Lower lobe of right lung (tissue), 2 donors: ENCODE measurements at regions not wholly inside any gene's neighbourhood (a gene's known extent, or its start where the extent isn't known, plus 50 kb on each side); places are given as distances from the start of the nearest gene placed in this dataset.

ENCODE experiments used
- ATAC-seq, 2 donors: fragments of 200-7000 bp; cut with Tn5 transposase; one replicate each; pipeline ENCODE4 v1.9.1; 2020 to 2022; ENCODE audit warnings: mild to moderate bottlenecking in 2 of 2, moderate library complexity in 2 of 2
- DNase-seq: peaks from one replicate; pipeline ENCODE4 v3.0.0-alpha.2; 2020
- H3K27ac ChIP-seq: fragments of 200-600 bp; one replicate; pipeline ENCODE4 v1.8.0; 2022
- H3K27me3 ChIP-seq: fragments of 200-600 bp; one replicate; pipeline ENCODE4 v1.8.0; 2022; ENCODE audit warnings: low read depth
- H3K36me3 ChIP-seq: fragments of 200-600 bp; one replicate; pipeline ENCODE4 v1.8.0; 2022; ENCODE audit warnings: mild to moderate bottlenecking
- H3K4me1 ChIP-seq: fragments of 200-600 bp; one replicate; pipeline ENCODE4 v1.8.0; 2022
- H3K4me3 ChIP-seq: fragments of 200-600 bp; one replicate; pipeline ENCODE4 v1.8.0; 2022; ENCODE audit warnings: mild to moderate bottlenecking
- H3K9me3 ChIP-seq: fragments of 200-600 bp; one replicate; pipeline ENCODE4 v1.8.0; 2022
- intact Hi-C: fragments of 100-400 bp; cut with DNase I; formaldehyde crosslinking; loops from one replicate; pipeline ENCODE4 v1.11.0; 2022
- TF ChIP-seq, protein P1 (sequence below): fragments of 200-600 bp; IDR thresholded peaks from one replicate; pipeline ENCODE4 v1.8.0; 2022; ENCODE audit warnings: antibody characterized with exemption, mild to moderate bottlenecking
- donor health status: DM: no; HTN: yes; CAD: no; lungs with severe emphysema.

DNA sequence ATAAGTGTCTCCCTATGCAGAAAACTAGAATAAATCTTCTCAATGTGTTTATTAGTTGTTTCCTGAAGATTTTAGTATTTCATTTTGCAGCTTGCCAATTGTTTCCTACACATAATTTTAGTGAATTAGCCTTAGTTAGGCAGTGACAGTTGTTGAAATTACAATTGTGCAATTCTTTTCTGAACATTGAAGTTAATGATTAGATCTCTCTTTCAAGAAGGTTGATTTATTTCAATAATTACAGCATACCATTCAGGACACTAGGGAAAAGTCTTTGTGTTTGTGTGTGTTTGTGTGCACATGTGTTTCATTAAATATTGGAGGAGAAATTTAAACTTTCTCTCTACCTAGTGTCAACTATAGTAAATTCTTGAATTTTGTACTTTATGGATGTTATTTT lies 199.6 kb upstream of the MPDZ start:
- no peaks in the 10 kb centered on the region for H3K4me1 ChIP-seq
- no peak for ATAC-seq
- H3K27me3 ChIP-seq: no peaks in the 10 kb centered on the region
- H3K9me3 ChIP-seq: peaks cover 6% of the 10 kb centered on the region
- intact Hi-C loops: no loop called here
- TF ChIP-seq, protein P1, sequence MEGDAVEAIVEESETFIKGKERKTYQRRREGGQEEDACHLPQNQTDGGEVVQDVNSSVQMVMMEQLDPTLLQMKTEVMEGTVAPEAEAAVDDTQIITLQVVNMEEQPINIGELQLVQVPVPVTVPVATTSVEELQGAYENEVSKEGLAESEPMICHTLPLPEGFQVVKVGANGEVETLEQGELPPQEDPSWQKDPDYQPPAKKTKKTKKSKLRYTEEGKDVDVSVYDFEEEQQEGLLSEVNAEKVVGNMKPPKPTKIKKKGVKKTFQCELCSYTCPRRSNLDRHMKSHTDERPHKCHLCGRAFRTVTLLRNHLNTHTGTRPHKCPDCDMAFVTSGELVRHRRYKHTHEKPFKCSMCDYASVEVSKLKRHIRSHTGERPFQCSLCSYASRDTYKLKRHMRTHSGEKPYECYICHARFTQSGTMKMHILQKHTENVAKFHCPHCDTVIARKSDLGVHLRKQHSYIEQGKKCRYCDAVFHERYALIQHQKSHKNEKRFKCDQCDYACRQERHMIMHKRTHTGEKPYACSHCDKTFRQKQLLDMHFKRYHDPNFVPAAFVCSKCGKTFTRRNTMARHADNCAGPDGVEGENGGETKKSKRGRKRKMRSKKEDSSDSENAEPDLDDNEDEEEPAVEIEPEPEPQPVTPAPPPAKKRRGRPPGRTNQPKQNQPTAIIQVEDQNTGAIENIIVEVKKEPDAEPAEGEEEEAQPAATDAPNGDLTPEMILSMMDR: no peak
- H3K27ac ChIP-seq: no peak overlapping the region
- H3K4me3 ChIP-seq: no peak overlapping the region
- no peaks in the 10 kb centered on the region for H3K36me3 ChIP-seq
- DNase-seq: no peak

- Histone ChIP-seq H3K9me3 (peaks cover 6% of the 10 kb centered on the region), H3K36me3 (no peaks in the 10 kb centered on the region), H3K4me3 (no peak overlapping the region), H3K4me1 (no peaks in the 10 kb centered on the region), H3K27ac (no peak overlapping the region), H3K27me3 (no peaks in the 10 kb centered on the region)
- DNase-seq (no peak), ATAC-seq (no peak)
- TF ChIP-seq, protein P1: no peak
- intact Hi-C loops: no loop called here
These were observed 199.1 kb upstream of the MPDZ start for GRCh38 chr9:13478639-13479038.

DNA sequence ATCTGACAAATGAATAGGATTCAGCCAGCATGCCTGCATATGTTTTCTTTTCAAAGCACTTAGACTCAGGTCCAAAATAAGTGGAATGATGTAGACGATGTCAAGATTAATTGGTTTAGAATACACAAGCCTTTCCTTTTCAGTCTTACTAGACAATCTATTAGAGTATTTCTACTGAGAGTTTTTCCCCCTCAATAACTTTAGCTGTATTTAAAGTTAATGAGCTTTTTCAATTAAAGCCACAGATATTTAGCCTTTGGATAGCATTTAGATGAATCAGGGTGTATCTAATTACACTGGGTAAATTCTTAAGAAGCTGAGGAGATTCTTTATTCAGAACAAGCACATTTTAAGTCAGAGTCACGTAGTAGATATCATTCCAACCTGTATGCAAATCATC lies 198.7 kb upstream of the MPDZ start:
- Histone ChIP-seq H3K27ac (no peak overlapping the region), H3K36me3 (no peaks in the 10 kb centered on the region), H3K4me3 (no peak overlapping the region), H3K4me1 (no peaks in the 10 kb centered on the region), H3K9me3 (peaks cover 6% of the 10 kb centered on the region), H3K27me3 (no peaks in the 10 kb centered on the region)
- ATAC-seq (no peak), DNase-seq (no peak)
- TF ChIP-seq, protein P1: no peak
- intact Hi-C loops: no loop called here

DNA sequence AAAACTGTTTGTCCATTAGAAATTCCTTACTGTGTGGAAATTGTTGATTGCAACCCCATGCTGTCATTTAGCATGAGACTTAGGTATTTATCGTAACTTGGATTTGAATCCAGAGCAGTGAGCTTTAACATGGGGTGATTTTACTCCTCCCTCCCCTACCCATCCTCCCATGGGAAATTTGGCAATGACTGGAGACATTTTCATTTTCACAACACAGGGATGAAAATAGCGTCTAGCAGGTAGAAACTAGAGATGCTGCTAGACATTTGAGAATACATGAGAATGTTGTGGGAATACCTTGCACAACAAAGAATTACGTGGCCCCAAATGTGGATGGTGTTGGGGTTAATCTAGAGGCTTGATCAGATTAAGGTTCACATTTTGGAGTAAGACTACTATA lies 191.3 kb upstream of the MPDZ start:
- intact Hi-C loops: no loop called here
- Histone ChIP-seq H3K4me3 (no peak overlapping the region), H3K27ac (no peak overlapping the region)

DNA sequence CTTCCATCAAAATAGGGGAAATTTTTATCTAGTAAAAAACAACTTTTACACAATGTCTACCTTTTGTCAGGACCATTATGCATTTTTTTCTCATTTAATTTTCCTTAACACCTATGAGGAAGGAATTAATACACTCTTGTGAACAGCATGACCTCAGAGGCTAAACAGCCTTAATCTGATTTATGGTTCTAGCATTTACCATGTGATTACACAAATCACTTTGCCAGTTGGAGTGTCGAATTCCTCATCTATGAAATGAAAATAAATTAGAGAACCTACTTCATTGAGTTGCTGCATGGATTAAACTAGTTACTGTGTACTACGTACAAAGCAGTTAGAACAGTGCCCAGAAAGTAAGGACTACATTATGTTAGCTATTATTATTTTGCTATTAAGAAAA lies 187.7 kb upstream of the MPDZ start:
- intact Hi-C loops: no loop called here
- no peaks in the 10 kb centered on the region for H3K36me3 ChIP-seq
- no peaks in the 10 kb centered on the region for H3K4me1 ChIP-seq
- H3K27ac ChIP-seq: no peak overlapping the region
- no peak for DNase-seq
- no peak for ATAC-seq
- H3K4me3 ChIP-seq: no peak overlapping the region
- TF ChIP-seq, protein P1: no peak
- H3K27me3 ChIP-seq: no peaks in the 10 kb centered on the region
- H3K9me3 ChIP-seq: no peaks in the 10 kb centered on the region

More for the DNA sequence above, 191.3 kb upstream of the MPDZ start:
- ATAC-seq (no peak), DNase-seq (no peak)
- Histone ChIP-seq H3K36me3 (no peaks in the 10 kb centered on the region), H3K9me3 (peaks cover 6% of the 10 kb centered on the region), H3K27me3 (no peaks in the 10 kb centered on the region), H3K4me1 (no peaks in the 10 kb centered on the region)
- TF ChIP-seq, protein P1: no peak
